ENCODE measurements at regions not wholly inside any gene's neighbourhood (a gene's known extent, or its start where the extent isn't known, plus 50 kb on each side); places are given as distances from the start of the nearest gene placed in this dataset.

- no peak for TF ChIP-seq CTCF (IDR thresholded peaks at IDR 0.05)
- H3K27ac Mint-ChIP-seq (ENCODE audit: unreplicated experiment), result no peak overlapping the region
- peaks cover 7% of the 10 kb centered on the region for H3K9me3 Mint-ChIP-seq (ENCODE audit: low read depth)
- H3K36me3 Mint-ChIP-seq (ENCODE audit: low read depth), result peaks cover 2% of the 10 kb centered on the region
- H3K27me3 Mint-ChIP-seq (ENCODE audit: low read depth), result peaks cover 42% of the 10 kb centered on the region
- no peak overlapping the region for H3K4me3 Mint-ChIP-seq (ENCODE audit: unreplicated experiment)
- no peaks in the 10 kb centered on the region for H3K4me1 Mint-ChIP-seq (ENCODE audit: low read depth)
- no peak for DNase-seq (ENCODE audit: low spot score)
Observed at GRCh38 chr2:239679755-239680154, 278.9 kb upstream of the HDAC4 start.

GRCh38 chr2:239678666-239679296 is 278.0 kb upstream of the HDAC4 start:
- no peak for DNase-seq (ENCODE audit: low spot score)
- Mint-ChIP-seq H3K27me3 (ENCODE audit: low read depth) (peaks cover 34% of the 10 kb centered on the region), H3K4me3 (ENCODE audit: unreplicated experiment) (no peak overlapping the region), H3K4me1 (ENCODE audit: low read depth) (no peaks in the 10 kb centered on the region), H3K9me3 (ENCODE audit: low read depth) (peaks cover 7% of the 10 kb centered on the region), H3K36me3 (ENCODE audit: low read depth) (peaks cover 2% of the 10 kb centered on the region), H3K27ac (ENCODE audit: unreplicated experiment) (no peak overlapping the region)
- TF ChIP-seq CTCF (IDR thresholded peaks at IDR 0.05), result no peak

GRCh38 chr2:239678186-239678490 is 277.3 kb upstream of the HDAC4 start:
- H3K9me3 Mint-ChIP-seq (ENCODE audit: low read depth), result peaks cover 5% of the 10 kb centered on the region
- peaks cover 2% of the 10 kb centered on the region for H3K36me3 Mint-ChIP-seq (ENCODE audit: low read depth)
- DNase-seq (ENCODE audit: low spot score), result no peak
- no peak overlapping the region for H3K27ac Mint-ChIP-seq (ENCODE audit: unreplicated experiment)
- no peak overlapping the region for H3K4me3 Mint-ChIP-seq (ENCODE audit: unreplicated experiment)
- peaks cover 33% of the 10 kb centered on the region for H3K27me3 Mint-ChIP-seq (ENCODE audit: low read depth)
- no peak for TF ChIP-seq CTCF (IDR thresholded peaks at IDR 0.05)
- no peaks in the 10 kb centered on the region for H3K4me1 Mint-ChIP-seq (ENCODE audit: low read depth)

- peaks cover 29% of the 10 kb centered on the region for H3K27me3 Mint-ChIP-seq (ENCODE audit: low read depth)
- no peak for TF ChIP-seq CTCF (IDR thresholded peaks at IDR 0.05)
- no peaks in the 10 kb centered on the region for H3K4me1 Mint-ChIP-seq (ENCODE audit: low read depth)
- no peak overlapping the region for H3K27ac Mint-ChIP-seq (ENCODE audit: unreplicated experiment)
- DNase-seq (ENCODE audit: low spot score), result peak; percentile 92
- peaks cover 1% of the 10 kb centered on the region for H3K36me3 Mint-ChIP-seq (ENCODE audit: low read depth)
- no peak overlapping the region for H3K4me3 Mint-ChIP-seq (ENCODE audit: unreplicated experiment)
- peaks cover 2% of the 10 kb centered on the region for H3K9me3 Mint-ChIP-seq (ENCODE audit: low read depth)
Observed at GRCh38 chr2:239677453-239678185, 276.8 kb upstream of the HDAC4 start.

GRCh38 chr2:239676716-239677452 is 276.1 kb upstream of the HDAC4 start:
- Mint-ChIP-seq H3K4me1 (ENCODE audit: low read depth) (no peaks in the 10 kb centered on the region), H3K9me3 (ENCODE audit: low read depth) (no peaks in the 10 kb centered on the region), H3K27me3 (ENCODE audit: low read depth) (peaks cover 21% of the 10 kb centered on the region), H3K36me3 (ENCODE audit: low read depth) (no peaks in the 10 kb centered on the region), H3K27ac (ENCODE audit: unreplicated experiment) (no peak overlapping the region), H3K4me3 (ENCODE audit: unreplicated experiment) (no peak overlapping the region)
- DNase-seq (ENCODE audit: low spot score), result no peak
- no peak for TF ChIP-seq CTCF (IDR thresholded peaks at IDR 0.05)

Data from chondrocyte (in vitro differentiated cells).